GM23338 (cell line): ENCODE measurements at regions not wholly inside any gene's neighbourhood (a gene's known extent, or its start where the extent isn't known, plus 50 kb on each side); places are given as distances from the start of the nearest gene placed in this dataset.

Experiments used
- ATAC-seq: fragments of 200-7000 bp; cut with Tn5 transposase; 3 replicates; pipeline ENCODE4 v1.9.1; 2020
- DNase-seq: peaks from one replicate; pipeline ENCODE4 v3.0.0-alpha.2; 2015; ENCODE audit warnings: low spot score
- H2AFZ ChIP-seq: fragments of 200-600 bp; sonication (generic); 2 replicates; pipeline ENCODE4 v1.8.0; 2016; ENCODE audit warnings: antibody characterized with exemption, mild to moderate bottlenecking, moderate library complexity
- H3F3A ChIP-seq: fragments of 200-600 bp; sonication (generic); replicated peaks from 2 replicates; pipeline ENCODE4 v1.8.0; 2017; ENCODE audit warnings: antibody characterized with exemption, mixed run types, low read depth
- H3K27ac ChIP-seq: fragments of 200-600 bp; sonication (generic); 2 replicates; pipeline ENCODE4 v1.6.1; 2016; ENCODE audit warnings: low read depth
- H3K27me3 ChIP-seq: fragments of 200-600 bp; sonication (generic); 2 replicates; pipeline ENCODE4 v1.8.0; 2016; ENCODE audit warnings: mild to moderate bottlenecking, mixed run types, moderate library complexity; ENCODE audit not compliant: insufficient read depth
- H3K36me3 ChIP-seq: fragments of 200-600 bp; sonication (generic); 2 replicates; pipeline ENCODE4 v1.8.0; 2016; ENCODE audit warnings: mild to moderate bottlenecking; ENCODE audit not compliant: insufficient read depth
- H3K4me1 ChIP-seq: fragments of 200-600 bp; sonication (generic); 2 replicates; pipeline ENCODE4 v1.8.0; 2016; ENCODE audit warnings: mild to moderate bottlenecking, moderate library complexity; ENCODE audit not compliant: insufficient read depth
- H3K4me2 ChIP-seq: fragments of 200-600 bp; sonication (generic); 2 replicates; pipeline ENCODE4 v1.7.1; 2017; ENCODE audit warnings: mixed run types
- H3K4me3 ChIP-seq: fragments of 200-600 bp; sonication (generic); 2 replicates; pipeline ENCODE4 v1.6.1; 2016; ENCODE audit warnings: mixed run types
- H3K79me2 ChIP-seq: fragments of 200-600 bp; sonication (generic); replicated peaks from 2 replicates; pipeline ENCODE4 v1.8.0; 2017; ENCODE audit warnings: mild to moderate bottlenecking; ENCODE audit not compliant: insufficient read depth
- H3K9me2 ChIP-seq: fragments of 200-600 bp; sonication (generic); 2 replicates; pipeline ENCODE4 v1.8.0; 2017; ENCODE audit not compliant: insufficient read depth
- H4K20me1 ChIP-seq: fragments of 200-600 bp; sonication (generic); replicated peaks from 2 replicates; pipeline ENCODE4 v1.8.0; 2017; ENCODE audit warnings: mild to moderate bottlenecking; ENCODE audit not compliant: insufficient read depth
- H3K27ac Mint-ChIP-seq: 2 replicates; pipeline ENCODE4 v1.8.0; 2020; ENCODE audit warnings: inconsistent platforms, mild to moderate bottlenecking, moderate library complexity, mixed read lengths
- H3K27me3 Mint-ChIP-seq: 3 replicates; pipeline ENCODE4 v1.8.0; 2022; ENCODE audit warnings: low read depth, mild to moderate bottlenecking, moderate library complexity, mixed read lengths, inconsistent platforms; ENCODE audit not compliant: insufficient read depth, poor library complexity
- H3K36me3 Mint-ChIP-seq: 3 replicates; pipeline ENCODE4 v1.8.0; 2021; ENCODE audit warnings: low read depth, mild to moderate bottlenecking, inconsistent platforms, moderate library complexity, mixed read lengths
- H3K4me1 Mint-ChIP-seq: 3 replicates; pipeline ENCODE4 v1.8.0; 2020; ENCODE audit warnings: mild to moderate bottlenecking, inconsistent platforms, mixed read lengths
- H3K4me3 Mint-ChIP-seq: 3 replicates; pipeline ENCODE4 v1.8.0; 2021; ENCODE audit warnings: moderate library complexity, mild to moderate bottlenecking, inconsistent platforms, mixed read lengths
- H3K9me3 Mint-ChIP-seq: 3 replicates; pipeline ENCODE4 v1.8.0; 2020; ENCODE audit warnings: moderate library complexity, mild to moderate bottlenecking, inconsistent platforms, mixed read lengths
- CREB1 ChIP-seq: fragments of 250-450 bp; sonication (Bioruptor Pico); IDR thresholded peaks from 2 replicates; pipeline ENCODE4 v1.5.0; 2020; ENCODE audit warnings: low read depth, mild to moderate bottlenecking, moderate library complexity
- CTCF ChIP-seq, 2 experiments: fragments of 200-600 bp in 1 of 2; sonication (generic) in 1 of 2; conservative IDR thresholded peaks; 2 replicates each; pipeline versions ENCODE4 v1.5.1 to v1.6.1; 2016 to 2017; ENCODE audit warnings: antibody characterized with exemption in 2 of 2, low read depth in 2 of 2, mild to moderate bottlenecking in 2 of 2, moderate library complexity in 1 of 2
- ETS1 ChIP-seq: IDR thresholded peaks from 2 replicates; pipeline ENCODE4 v1.6.1; 2016; ENCODE audit warnings: antibody characterized with exemption
- EZH2 ChIP-seq: fragments of 200-600 bp; sonication (generic); IDR thresholded peaks from one replicate; pipeline ENCODE4 v1.8.0; 2017; ENCODE audit warnings: antibody characterized with exemption, mild to moderate bottlenecking, low read depth; ENCODE audit not compliant: unreplicated experiment
- EZH2phosphoT487 ChIP-seq: fragments of 200-600 bp; sonication (generic); IDR thresholded peaks from one replicate; pipeline ENCODE4 v1.8.1; 2018; ENCODE audit warnings: antibody characterized with exemption; ENCODE audit not compliant: unreplicated experiment
- JUNB ChIP-seq: IDR thresholded peaks from one replicate; pipeline ENCODE4 v1.6.1; 2016; ENCODE audit warnings: antibody characterized with exemption; ENCODE audit not compliant: unreplicated experiment
- NANOG ChIP-seq: IDR thresholded peaks from 2 replicates; pipeline ENCODE4 v1.6.1; 2016; ENCODE audit warnings: antibody characterized with exemption, borderline replicate concordance
- POLR2AphosphoS5 ChIP-seq: IDR thresholded peaks from 2 replicates; pipeline ENCODE4 v1.6.1; 2016; ENCODE audit warnings: antibody characterized with exemption, low read depth
- REST ChIP-seq: IDR thresholded peaks from one replicate; pipeline ENCODE4 v1.6.1; 2018; ENCODE audit warnings: antibody characterized with exemption; ENCODE audit not compliant: unreplicated experiment
- STAT1 ChIP-seq: IDR thresholded peaks from one replicate; pipeline ENCODE4 v1.6.1; 2016; ENCODE audit warnings: antibody characterized with exemption; ENCODE audit not compliant: unreplicated experiment
- ZNF114 ChIP-seq: fragments of 250-450 bp; sonication (Bioruptor Pico); IDR thresholded peaks from 2 replicates; pipeline ENCODE4 v1.5.0; 2020; ENCODE audit warnings: mild to moderate bottlenecking, moderate library complexity
- ZNF331 ChIP-seq: fragments of 250-450 bp; sonication (Bioruptor Pico); IDR thresholded peaks from 2 replicates; pipeline ENCODE4 v1.5.0; 2020; ENCODE audit warnings: low read depth, mild to moderate bottlenecking, moderate library complexity
- ZNF462 ChIP-seq: fragments of 250-450 bp; sonication (Bioruptor Pico); IDR thresholded peaks from 2 replicates; pipeline ENCODE4 v1.5.0; 2020; ENCODE audit warnings: mild to moderate bottlenecking, moderate library complexity

GRCh38 chr3:188049606-188050530 is 104.1 kb upstream of the LPP start:
- H3K4me3 Mint-ChIP-seq = no peak overlapping the region
- ATAC-seq (no peak), DNase-seq (no peak)
- no peaks in the 10 kb centered on the region for H3K36me3 Mint-ChIP-seq
- H3K27me3 Mint-ChIP-seq = peaks cover 2% of the 10 kb centered on the region
- Histone ChIP-seq H3K4me2 (no peak overlapping the region), H3K4me3 (no peak overlapping the region), H3K36me3 (no peaks in the 10 kb centered on the region), H3K4me1 (peaks cover 23% of the 10 kb centered on the region), H3K27me3 (no peaks in the 10 kb centered on the region), H3K27ac (no peak overlapping the region), H2AFZ (no peak overlapping the region), H4K20me1 (no peaks in the 10 kb centered on the region), H3K9me2 (no peaks in the 10 kb centered on the region), H3F3A (no peaks in the 10 kb centered on the region), H3K79me2 (no peaks in the 10 kb centered on the region)
- peaks cover 17% of the 10 kb centered on the region for H3K4me1 Mint-ChIP-seq
- H3K9me3 Mint-ChIP-seq = no peaks in the 10 kb centered on the region; the same call in 2 of the 3 replicates
- H3K27ac Mint-ChIP-seq = no peak overlapping the region
- no peak for TF ChIP-seq CREB1
- TF ChIP-seq NANOG = no peak
- TF ChIP-seq EZH2 = no peak
- no peak for TF ChIP-seq ETS1
- TF ChIP-seq JUNB = no peak
- TF ChIP-seq ZNF331 (CRISPR knock-in tag) = no peak
- no peak for TF ChIP-seq ZNF114 (CRISPR knock-in tag)
- TF ChIP-seq CTCF (conservative IDR thresholded peaks at IDR 0.05; ENCODE audit: low read depth in 2 of 2) = no peak
- no peak for TF ChIP-seq STAT1
- TF ChIP-seq POLR2AphosphoS5 = no peak
- no peak for TF ChIP-seq REST
- no peak for TF ChIP-seq EZH2phosphoT487
- TF ChIP-seq ZNF462 = no peak
